ENCODE measurements at regions not wholly inside any gene's neighbourhood (a gene's known extent, or its start where the extent isn't known, plus 50 kb on each side); places are given as distances from the start of the nearest gene placed in this dataset.
"Not testable (repeated sequence)": the region's sequence is repeated elsewhere in the genome, so short reads cannot be mapped to it uniquely, and the experiment has no call there.

GRCh38 chr7:69443136-69443535 is 155.1 kb upstream of the AUTS2 start:
- Histone ChIP-seq H3K27me3 (replicated peaks; ENCODE audit: insufficient read depth) (no peaks in the 10 kb centered on the region), H3K4me3 (no peak overlapping the region), H3K9me3 (no peaks in the 10 kb centered on the region), H3K36me3 (no peaks in the 10 kb centered on the region), H3K27ac (no peak overlapping the region), H3K4me1 (replicated peaks) (no peaks in the 10 kb centered on the region)
- WGBS = 93% methylated on average over 2 of the region's 2 CpGs
- TF ChIP-seq POLR2AphosphoS5 (IDR thresholded peaks at IDR 0.05) (no peak), POLR2A (IDR thresholded peaks at IDR 0.05) (no peak)
- TF ChIP-seq, protein P1, sequence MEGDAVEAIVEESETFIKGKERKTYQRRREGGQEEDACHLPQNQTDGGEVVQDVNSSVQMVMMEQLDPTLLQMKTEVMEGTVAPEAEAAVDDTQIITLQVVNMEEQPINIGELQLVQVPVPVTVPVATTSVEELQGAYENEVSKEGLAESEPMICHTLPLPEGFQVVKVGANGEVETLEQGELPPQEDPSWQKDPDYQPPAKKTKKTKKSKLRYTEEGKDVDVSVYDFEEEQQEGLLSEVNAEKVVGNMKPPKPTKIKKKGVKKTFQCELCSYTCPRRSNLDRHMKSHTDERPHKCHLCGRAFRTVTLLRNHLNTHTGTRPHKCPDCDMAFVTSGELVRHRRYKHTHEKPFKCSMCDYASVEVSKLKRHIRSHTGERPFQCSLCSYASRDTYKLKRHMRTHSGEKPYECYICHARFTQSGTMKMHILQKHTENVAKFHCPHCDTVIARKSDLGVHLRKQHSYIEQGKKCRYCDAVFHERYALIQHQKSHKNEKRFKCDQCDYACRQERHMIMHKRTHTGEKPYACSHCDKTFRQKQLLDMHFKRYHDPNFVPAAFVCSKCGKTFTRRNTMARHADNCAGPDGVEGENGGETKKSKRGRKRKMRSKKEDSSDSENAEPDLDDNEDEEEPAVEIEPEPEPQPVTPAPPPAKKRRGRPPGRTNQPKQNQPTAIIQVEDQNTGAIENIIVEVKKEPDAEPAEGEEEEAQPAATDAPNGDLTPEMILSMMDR (IDR thresholded peaks at IDR 0.05) = no peak
- intact Hi-C loops (cut with DNase I) = no loop called here
- no peak for DNase-seq (ENCODE audit: low spot score)

- 90% methylated on average over 11 of the region's 11 CpGs for WGBS
- no peak overlapping the region for H3K4me3 ChIP-seq
- H3K36me3 ChIP-seq = no peaks in the 10 kb centered on the region
- H3K27me3 ChIP-seq (replicated peaks; ENCODE audit: insufficient read depth) = no peaks in the 10 kb centered on the region
- TF ChIP-seq, protein P1 (IDR thresholded peaks at IDR 0.05) = no peak
- TF ChIP-seq POLR2AphosphoS5 (IDR thresholded peaks at IDR 0.05) = no peak
- H3K4me1 ChIP-seq (replicated peaks) = no peaks in the 10 kb centered on the region
- no peaks in the 10 kb centered on the region for H3K9me3 ChIP-seq
- DNase-seq (ENCODE audit: low spot score) = no peak
- intact Hi-C loops (cut with DNase I) = no loop called here
- H3K27ac ChIP-seq = no peak overlapping the region
Observed at GRCh38 chr7:69445541-69445940, 152.7 kb upstream of the AUTS2 start.

DNA sequence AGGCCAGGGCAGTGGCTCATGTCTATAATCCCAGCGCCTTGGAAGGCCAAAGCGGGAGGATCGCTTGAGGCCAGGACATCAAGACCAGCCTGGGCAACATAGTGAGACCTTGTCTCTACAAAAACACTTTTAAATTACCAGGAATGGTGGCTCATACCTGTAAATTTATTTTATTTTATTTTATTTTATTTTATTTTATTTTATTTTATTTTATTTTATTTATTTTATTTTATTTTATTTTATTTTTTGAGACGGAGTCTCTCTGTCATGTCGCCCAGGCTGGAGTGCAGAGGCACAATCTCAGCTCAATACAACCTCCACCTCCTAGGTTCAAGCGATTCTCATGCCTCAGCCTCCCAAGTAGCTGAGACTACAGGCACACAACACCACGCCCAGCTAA is 152.1 kb upstream of the AUTS2 start:
- 96% methylated on average over 7 of the region's 7 CpGs for WGBS
- H3K36me3 ChIP-seq; intact Hi-C loops (cut with DNase I); H3K9me3 ChIP-seq; H3K27ac ChIP-seq; H3K4me3 ChIP-seq; DNase-seq (ENCODE audit: low spot score); H3K4me1 ChIP-seq (replicated peaks); H3K27me3 ChIP-seq (replicated peaks; ENCODE audit: insufficient read depth): not testable (repeated sequence)

- DNase-seq (ENCODE audit: low spot score) = no peak
- Histone ChIP-seq H3K27me3 (replicated peaks; ENCODE audit: insufficient read depth) (no peaks in the 10 kb centered on the region), H3K4me3 (no peak overlapping the region), H3K9me3 (no peaks in the 10 kb centered on the region), H3K4me1 (replicated peaks) (no peaks in the 10 kb centered on the region), H3K27ac (no peak overlapping the region), H3K36me3 (no peaks in the 10 kb centered on the region)
- TF ChIP-seq POLR2AphosphoS5 (IDR thresholded peaks at IDR 0.05) (no peak), POLR2A (IDR thresholded peaks at IDR 0.05) (no peak)
- TF ChIP-seq, protein P1 (IDR thresholded peaks at IDR 0.05) = no peak
- intact Hi-C loops (cut with DNase I) = no loop called here
- 59% methylated on average over 14 of the region's 14 CpGs for WGBS
Observed at GRCh38 chr7:69448071-69448470, 150.2 kb upstream of the AUTS2 start.

DNA sequence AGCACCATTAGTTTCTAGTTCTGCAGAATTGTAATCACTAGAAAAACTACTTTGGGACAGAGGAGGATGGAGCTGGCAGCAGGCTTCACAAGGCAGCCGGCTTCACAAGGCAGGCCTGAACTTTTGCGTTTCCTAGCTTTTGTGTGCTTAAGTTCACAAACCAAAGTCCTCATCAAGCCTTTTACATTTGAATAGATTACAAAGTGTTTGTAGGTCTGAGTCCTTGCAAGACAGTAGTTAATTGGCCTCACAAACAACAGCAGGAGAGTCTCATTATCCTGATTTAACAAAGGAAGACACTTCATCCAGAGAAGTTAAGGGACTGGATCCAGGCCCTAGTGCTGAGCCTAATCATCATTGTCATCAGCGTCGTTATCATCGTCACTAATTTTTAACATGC is 147.8 kb upstream of the AUTS2 start:
- intact Hi-C loops (cut with DNase I) = no loop called here
- Histone ChIP-seq H3K36me3 (no peaks in the 10 kb centered on the region), H3K4me1 (replicated peaks) (no peaks in the 10 kb centered on the region), H3K27me3 (replicated peaks; ENCODE audit: insufficient read depth) (no peaks in the 10 kb centered on the region), H3K27ac (no peak overlapping the region), H3K9me3 (no peaks in the 10 kb centered on the region), H3K4me3 (no peak overlapping the region)
- TF ChIP-seq, protein P1 (IDR thresholded peaks at IDR 0.05) = no peak
- TF ChIP-seq POLR2AphosphoS5 (IDR thresholded peaks at IDR 0.05) (no peak), POLR2A (IDR thresholded peaks at IDR 0.05) (no peak)
- DNase-seq (ENCODE audit: low spot score) = no peak
- WGBS = 71% methylated on average over 5 of the region's 5 CpGs
